HUES6 (cell line): ENCODE measurements at regions not wholly inside any gene's neighbourhood (a gene's known extent, or its start where the extent isn't known, plus 50 kb on each side); places are given as distances from the start of the nearest gene placed in this dataset.

Experiments used
- H3K27ac ChIP-seq: 2 replicates; pipeline ENCODE4 v1.7.0; 2013; ENCODE audit warnings: low read depth, mild to moderate bottlenecking, low read length, inconsistent platforms
- H3K27me3 ChIP-seq: 2 replicates; pipeline ENCODE4 v1.6.1; 2013; ENCODE audit warnings: low read length; ENCODE audit not compliant: control insufficient read depth, insufficient read depth
- H3K36me3 ChIP-seq: 2 replicates; pipeline ENCODE4 v1.6.1; 2013; ENCODE audit warnings: low read length; ENCODE audit not compliant: control insufficient read depth, insufficient read depth
- H3K4me1 ChIP-seq: 2 replicates; pipeline ENCODE4 v1.6.1; 2013; ENCODE audit warnings: low read length; ENCODE audit not compliant: control insufficient read depth, insufficient read depth
- H3K4me3 ChIP-seq: 2 replicates; pipeline ENCODE4 v1.5.1; 2013; ENCODE audit warnings: low read depth, low read length
- H3K9ac ChIP-seq: one replicate; pipeline ENCODE4 v1.6.1; 2013; ENCODE audit warnings: mild to moderate bottlenecking, low read length
- H3K9me3 ChIP-seq: 2 replicates; pipeline ENCODE4 v1.6.1; 2013; ENCODE audit warnings: low read depth, low read length; ENCODE audit not compliant: control insufficient read depth, insufficient read depth

DNA sequence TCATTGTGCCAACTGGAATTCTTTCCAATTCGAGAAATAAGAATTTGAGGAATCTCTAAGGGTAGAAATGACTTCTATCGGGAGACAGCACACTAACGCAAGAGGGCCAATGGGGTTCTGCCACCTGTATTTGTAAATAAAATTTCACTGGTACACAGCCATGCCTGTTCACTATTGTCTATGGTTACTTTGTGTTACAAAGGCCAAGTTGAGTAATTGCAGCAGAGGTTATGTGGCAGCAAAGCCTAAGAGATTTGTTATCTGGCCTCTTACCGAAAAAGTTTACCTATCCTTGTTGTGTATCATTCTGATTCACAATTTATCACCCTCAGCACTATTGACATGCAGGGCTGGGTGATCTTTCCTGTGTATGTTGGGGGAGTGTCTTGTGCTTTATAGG lies 278.0 kb downstream of the KLF5 start:
- no peak overlapping the region for H3K27ac ChIP-seq
- no peak overlapping the region for H3K9ac ChIP-seq
- H3K4me3 ChIP-seq, result no peak overlapping the region

GRCh38 chr13:73335944-73336343 lies 277.1 kb downstream of the KLF5 start:
- H3K4me3 ChIP-seq, result no peak overlapping the region
- H3K9me3 ChIP-seq, result no peaks in the 10 kb centered on the region
- no peaks in the 10 kb centered on the region for H3K36me3 ChIP-seq
- H3K27ac ChIP-seq, result no peak overlapping the region
- no peaks in the 10 kb centered on the region for H3K4me1 ChIP-seq
- no peak overlapping the region for H3K9ac ChIP-seq
- no peaks in the 10 kb centered on the region for H3K27me3 ChIP-seq

More for the DNA sequence above, 278.0 kb downstream of the KLF5 start:
- H3K9me3 ChIP-seq, result no peaks in the 10 kb centered on the region
- H3K36me3 ChIP-seq, result no peaks in the 10 kb centered on the region
- H3K27me3 ChIP-seq, result no peaks in the 10 kb centered on the region
- H3K4me1 ChIP-seq, result peaks cover 4% of the 10 kb centered on the region; the same call in 1 of the 2 replicates

GRCh38 chr13:73335210-73335609 lies 276.4 kb downstream of the KLF5 start:
- H3K9ac ChIP-seq, result no peak overlapping the region
- H3K27ac ChIP-seq, result no peak overlapping the region
- H3K4me1 ChIP-seq, result no peaks in the 10 kb centered on the region

GRCh38 chr13:73334445-73334844 lies 275.6 kb downstream of the KLF5 start:
- no peaks in the 10 kb centered on the region for H3K9me3 ChIP-seq

More at GRCh38 chr13:73335210-73335609, 276.4 kb downstream of the KLF5 start:
- H3K36me3 ChIP-seq, result no peaks in the 10 kb centered on the region
- H3K9me3 ChIP-seq, result no peaks in the 10 kb centered on the region
- H3K4me3 ChIP-seq, result no peak overlapping the region
- no peaks in the 10 kb centered on the region for H3K27me3 ChIP-seq

DNA sequence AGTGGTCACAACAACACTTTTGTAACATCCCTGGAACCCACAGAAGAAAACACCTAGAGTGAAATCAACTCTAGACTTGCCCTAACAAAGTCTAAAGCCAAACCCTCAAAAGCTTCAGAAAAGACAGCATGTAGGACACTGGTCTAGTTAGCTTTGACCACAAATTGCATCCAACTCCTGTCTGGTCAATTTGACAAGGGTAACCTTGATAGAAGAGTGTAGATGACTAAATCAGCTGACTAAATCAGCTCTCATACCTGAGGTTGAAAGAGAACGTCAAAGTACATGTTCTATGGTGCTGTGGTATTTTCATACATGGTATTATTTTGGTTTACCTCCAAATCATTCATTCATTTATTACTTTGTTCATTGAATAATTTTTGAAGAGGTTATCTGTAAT lies 272.8 kb downstream of the KLF5 start:
- no peaks in the 10 kb centered on the region for H3K9me3 ChIP-seq
- no peak overlapping the region for H3K4me3 ChIP-seq
- no peak overlapping the region for H3K9ac ChIP-seq
- peaks cover 7% of the 10 kb centered on the region for H3K4me1 ChIP-seq
- H3K27ac ChIP-seq, result no peak overlapping the region
- no peaks in the 10 kb centered on the region for H3K27me3 ChIP-seq
- H3K36me3 ChIP-seq, result no peaks in the 10 kb centered on the region

More at GRCh38 chr13:73334445-73334844, 275.6 kb downstream of the KLF5 start:
- Histone ChIP-seq H3K36me3 (no peaks in the 10 kb centered on the region), H3K27ac (no peak overlapping the region), H3K9ac (no peak overlapping the region), H3K4me1 (peaks cover 1% of the 10 kb centered on the region), H3K4me3 (no peak overlapping the region), H3K27me3 (no peaks in the 10 kb centered on the region)

GRCh38 chr13:73329355-73329754 lies 270.6 kb downstream of the KLF5 start:
- Histone ChIP-seq H3K27me3 (no peaks in the 10 kb centered on the region), H3K36me3 (no peaks in the 10 kb centered on the region), H3K9ac (no peak overlapping the region), H3K4me3 (no peak overlapping the region), H3K9me3 (no peaks in the 10 kb centered on the region), H3K4me1 (peaks cover 16% of the 10 kb centered on the region), H3K27ac (no peak overlapping the region)

GRCh38 chr13:73327579-73327978 lies 268.8 kb downstream of the KLF5 start:
- H3K36me3 ChIP-seq, result no peaks in the 10 kb centered on the region
- H3K27ac ChIP-seq, result no peak overlapping the region
- H3K9ac ChIP-seq, result no peak overlapping the region
- no peaks in the 10 kb centered on the region for H3K27me3 ChIP-seq
- no peaks in the 10 kb centered on the region for H3K9me3 ChIP-seq
- peaks cover 16% of the 10 kb centered on the region for H3K4me1 ChIP-seq
- no peak overlapping the region for H3K4me3 ChIP-seq

- Histone ChIP-seq H3K36me3 (no peaks in the 10 kb centered on the region), H3K9ac (no peak overlapping the region), H3K4me3 (no peak overlapping the region), H3K9me3 (no peaks in the 10 kb centered on the region), H3K27ac (no peak overlapping the region), H3K4me1 (peaks cover 16% of the 10 kb centered on the region), H3K27me3 (no peaks in the 10 kb centered on the region)
These were observed 267.1 kb downstream of the KLF5 start for GRCh38 chr13:73325723-73326558.

- Histone ChIP-seq H3K4me1 (peaks cover 16% of the 10 kb centered on the region), H3K27me3 (no peaks in the 10 kb centered on the region)
These were observed 266.3 kb downstream of the KLF5 start for GRCh38 chr13:73324842-73325722.

GRCh38 chr13:73323615-73324014 lies 264.8 kb downstream of the KLF5 start:
- no peak overlapping the region for H3K27ac ChIP-seq
- H3K4me1 ChIP-seq, result peaks cover 11% of the 10 kb centered on the region; the same call in 1 of the 2 replicates
- no peak overlapping the region for H3K4me3 ChIP-seq
- no peak overlapping the region for H3K9ac ChIP-seq
- H3K9me3 ChIP-seq, result no peaks in the 10 kb centered on the region
- H3K27me3 ChIP-seq, result no peaks in the 10 kb centered on the region
- H3K36me3 ChIP-seq, result no peaks in the 10 kb centered on the region

More at GRCh38 chr13:73324842-73325722, 266.3 kb downstream of the KLF5 start:
- Histone ChIP-seq H3K36me3 (no peaks in the 10 kb centered on the region), H3K4me3 (no peak overlapping the region), H3K9ac (no peak overlapping the region), H3K27ac (no peak overlapping the region), H3K9me3 (no peaks in the 10 kb centered on the region)

- no peak overlapping the region for H3K4me3 ChIP-seq
- no peak overlapping the region for H3K27ac ChIP-seq
- H3K4me1 ChIP-seq, result peaks cover 4% of the 10 kb centered on the region; the same call in 1 of the 2 replicates
- no peaks in the 10 kb centered on the region for H3K9me3 ChIP-seq
- no peaks in the 10 kb centered on the region for H3K36me3 ChIP-seq
- H3K9ac ChIP-seq, result no peak overlapping the region
- no peaks in the 10 kb centered on the region for H3K27me3 ChIP-seq
These were observed 262.2 kb downstream of the KLF5 start for GRCh38 chr13:73321043-73321442.
